ENCODE measurements at regions not wholly inside any gene's neighbourhood (a gene's known extent, or its start where the extent isn't known, plus 50 kb on each side); places are given as distances from the start of the nearest gene placed in this dataset.
"Not testable (repeated sequence)": the region's sequence is repeated elsewhere in the genome, so short reads cannot be mapped to it uniquely, and the experiment has no call there.

DNA sequence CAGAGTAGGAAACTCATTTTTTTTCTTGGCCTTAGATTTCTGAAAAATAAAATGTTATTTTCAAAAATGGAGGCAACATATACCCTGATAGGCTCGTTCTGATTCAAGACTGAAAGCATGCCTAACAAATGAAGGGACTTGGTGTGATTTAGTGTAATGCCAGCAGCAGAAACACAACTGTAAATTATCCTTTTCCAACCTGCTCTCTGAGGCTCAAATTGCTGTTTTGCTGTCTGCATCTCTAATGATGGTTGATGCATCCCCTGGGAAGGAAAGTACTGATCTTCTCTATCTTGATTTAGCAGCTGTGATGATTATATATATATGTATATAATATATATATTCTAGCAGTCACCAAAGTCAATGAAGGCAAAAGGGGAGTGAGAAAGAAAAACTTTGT is 537.2 kb upstream of the API5 start:
- H3K4me3 Mint-ChIP-seq (ENCODE audit: unreplicated experiment) = no peak overlapping the region
- DNase-seq (ENCODE audit: low spot score) = no peak

GRCh38 chr11:42777776-42778175 is 534.0 kb upstream of the API5 start:
- Mint-ChIP-seq H3K4me1 (ENCODE audit: unreplicated experiment) (no peaks in the 10 kb centered on the region), H3K27me3 (ENCODE audit: unreplicated experiment) (no peaks in the 10 kb centered on the region)
- DNase-seq (ENCODE audit: low spot score) = no peak

More for the DNA sequence above, 537.2 kb upstream of the API5 start:
- Mint-ChIP-seq H3K27me3 (ENCODE audit: unreplicated experiment) (no peaks in the 10 kb centered on the region), H3K9me3 (ENCODE audit: unreplicated experiment) (peaks cover 4% of the 10 kb centered on the region), H3K36me3 (ENCODE audit: low read depth, unreplicated experiment) (no peaks in the 10 kb centered on the region), H3K4me1 (ENCODE audit: unreplicated experiment) (no peaks in the 10 kb centered on the region), H3K27ac (ENCODE audit: unreplicated experiment) (no peak overlapping the region)
- TF ChIP-seq, protein P1, sequence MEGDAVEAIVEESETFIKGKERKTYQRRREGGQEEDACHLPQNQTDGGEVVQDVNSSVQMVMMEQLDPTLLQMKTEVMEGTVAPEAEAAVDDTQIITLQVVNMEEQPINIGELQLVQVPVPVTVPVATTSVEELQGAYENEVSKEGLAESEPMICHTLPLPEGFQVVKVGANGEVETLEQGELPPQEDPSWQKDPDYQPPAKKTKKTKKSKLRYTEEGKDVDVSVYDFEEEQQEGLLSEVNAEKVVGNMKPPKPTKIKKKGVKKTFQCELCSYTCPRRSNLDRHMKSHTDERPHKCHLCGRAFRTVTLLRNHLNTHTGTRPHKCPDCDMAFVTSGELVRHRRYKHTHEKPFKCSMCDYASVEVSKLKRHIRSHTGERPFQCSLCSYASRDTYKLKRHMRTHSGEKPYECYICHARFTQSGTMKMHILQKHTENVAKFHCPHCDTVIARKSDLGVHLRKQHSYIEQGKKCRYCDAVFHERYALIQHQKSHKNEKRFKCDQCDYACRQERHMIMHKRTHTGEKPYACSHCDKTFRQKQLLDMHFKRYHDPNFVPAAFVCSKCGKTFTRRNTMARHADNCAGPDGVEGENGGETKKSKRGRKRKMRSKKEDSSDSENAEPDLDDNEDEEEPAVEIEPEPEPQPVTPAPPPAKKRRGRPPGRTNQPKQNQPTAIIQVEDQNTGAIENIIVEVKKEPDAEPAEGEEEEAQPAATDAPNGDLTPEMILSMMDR (IDR thresholded peaks at IDR 0.05; ENCODE audit: unreplicated experiment) = no peak

DNA sequence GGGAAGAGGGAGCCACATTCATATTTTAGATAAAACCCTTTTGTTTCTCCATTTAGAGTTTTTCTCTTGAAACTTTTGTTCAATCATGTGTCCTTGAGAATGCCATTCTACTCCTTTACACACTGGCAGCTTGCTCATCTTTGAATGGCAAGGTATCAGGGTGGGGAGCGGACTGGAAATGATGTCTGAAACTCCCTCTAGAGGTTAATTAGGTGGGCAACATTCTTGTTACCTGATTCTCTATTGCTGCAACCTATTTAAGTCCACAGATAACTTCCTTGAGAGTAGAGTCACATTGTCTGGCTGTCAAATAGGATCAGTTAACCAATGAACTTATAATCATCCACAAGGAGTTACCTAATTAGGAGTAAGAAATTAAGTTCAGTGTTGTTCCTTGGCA is 533.6 kb upstream of the API5 start:
- Mint-ChIP-seq H3K4me1 (ENCODE audit: unreplicated experiment) (no peaks in the 10 kb centered on the region), H3K27ac (ENCODE audit: unreplicated experiment) (no peak overlapping the region), H3K9me3 (ENCODE audit: unreplicated experiment) (peaks cover 2% of the 10 kb centered on the region), H3K4me3 (ENCODE audit: unreplicated experiment) (no peak overlapping the region), H3K36me3 (ENCODE audit: low read depth, unreplicated experiment) (no peaks in the 10 kb centered on the region), H3K27me3 (ENCODE audit: unreplicated experiment) (no peaks in the 10 kb centered on the region)
- TF ChIP-seq, protein P1 (IDR thresholded peaks at IDR 0.05; ENCODE audit: unreplicated experiment) = no peak
- no peak for DNase-seq (ENCODE audit: low spot score)

More at GRCh38 chr11:42777776-42778175, 534.0 kb upstream of the API5 start:
- no peak overlapping the region for H3K27ac Mint-ChIP-seq (ENCODE audit: unreplicated experiment)
- TF ChIP-seq, protein P1 (IDR thresholded peaks at IDR 0.05; ENCODE audit: unreplicated experiment) = no peak
- peaks cover 4% of the 10 kb centered on the region for H3K9me3 Mint-ChIP-seq (ENCODE audit: unreplicated experiment)
- H3K4me3 Mint-ChIP-seq (ENCODE audit: unreplicated experiment) = no peak overlapping the region
- no peaks in the 10 kb centered on the region for H3K36me3 Mint-ChIP-seq (ENCODE audit: low read depth, unreplicated experiment)

- Mint-ChIP-seq H3K4me1 (ENCODE audit: unreplicated experiment) (peaks cover 1% of the 10 kb centered on the region), H3K27me3 (ENCODE audit: unreplicated experiment) (peaks cover 2% of the 10 kb centered on the region), H3K9me3 (ENCODE audit: unreplicated experiment) (peaks cover 1% of the 10 kb centered on the region), H3K4me3 (ENCODE audit: unreplicated experiment) (no peak overlapping the region), H3K27ac (ENCODE audit: unreplicated experiment) (no peak overlapping the region), H3K36me3 (ENCODE audit: low read depth, unreplicated experiment) (no peaks in the 10 kb centered on the region)
- TF ChIP-seq, protein P1 (IDR thresholded peaks at IDR 0.05; ENCODE audit: unreplicated experiment) = no peak
- no peak for DNase-seq (ENCODE audit: low spot score)
Measured at GRCh38 chr11:42779555-42779954, 532.2 kb upstream of the API5 start.

GRCh38 chr11:42786981-42787380 is 524.8 kb upstream of the API5 start:
- Mint-ChIP-seq H3K27me3 (ENCODE audit: unreplicated experiment) (peaks cover 2% of the 10 kb centered on the region), H3K9me3 (ENCODE audit: unreplicated experiment) (peaks cover 12% of the 10 kb centered on the region), H3K36me3 (ENCODE audit: low read depth, unreplicated experiment) (peaks cover 6% of the 10 kb centered on the region), H3K4me1 (ENCODE audit: unreplicated experiment) (peaks cover 3% of the 10 kb centered on the region), H3K4me3 (ENCODE audit: unreplicated experiment) (no peak overlapping the region), H3K27ac (ENCODE audit: unreplicated experiment) (no peak overlapping the region)
- TF ChIP-seq, protein P1 (IDR thresholded peaks at IDR 0.05; ENCODE audit: unreplicated experiment) = no peak
- no peak for DNase-seq (ENCODE audit: low spot score)

DNA sequence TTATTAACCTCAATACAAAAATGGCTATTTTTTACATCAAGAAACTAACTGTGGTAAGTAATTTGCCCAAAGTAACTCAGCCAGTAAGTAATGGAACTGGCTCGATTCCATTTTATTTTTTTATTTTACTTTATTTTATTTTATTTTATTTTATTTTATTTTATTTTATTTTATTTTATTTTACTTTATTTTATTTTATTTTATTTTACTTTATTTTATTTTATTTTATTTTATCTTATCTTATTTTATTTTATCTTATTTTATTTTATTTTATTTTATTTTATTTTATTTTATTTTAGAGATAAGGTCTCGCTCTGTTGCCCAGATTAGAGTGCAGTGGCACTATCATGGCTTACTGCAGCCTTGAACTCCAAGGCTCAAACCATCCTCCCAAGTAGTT is 516.3 kb upstream of the API5 start:
- not testable (repeated sequence) for H3K27me3 Mint-ChIP-seq (ENCODE audit: unreplicated experiment); H3K27ac Mint-ChIP-seq (ENCODE audit: unreplicated experiment); H3K9me3 Mint-ChIP-seq (ENCODE audit: unreplicated experiment); H3K36me3 Mint-ChIP-seq (ENCODE audit: low read depth, unreplicated experiment); H3K4me1 Mint-ChIP-seq (ENCODE audit: unreplicated experiment); H3K4me3 Mint-ChIP-seq (ENCODE audit: unreplicated experiment); DNase-seq (ENCODE audit: low spot score)
